DMS 273 (cell line): ENCODE measurements at regions not wholly inside any gene's neighbourhood (a gene's known extent, or its start where the extent isn't known, plus 50 kb on each side); places are given as distances from the start of the nearest gene placed in this dataset.
"Not testable (repeated sequence)": the region's sequence is repeated elsewhere in the genome, so short reads cannot be mapped to it uniquely, and the experiment has no call there.

Experiments
- DNase-seq: peaks from one replicate; lab custom pipeline; 2025; ENCODE audit not compliant: unreplicated experiment; lab: John Stamatoyannopoulos, UW

- no peak for DNase-seq
Measured at GRCh38 chr14:103259801-103260628, 74.0 kb upstream of the EIF5 start.

- DNase-seq, result peak; percentile 64
Measured at GRCh38 chr14:103260629-103261124, 73.4 kb upstream of the EIF5 start.

- no peak for DNase-seq
Measured at GRCh38 chr14:103267226-103267910, 66.7 kb upstream of the EIF5 start.

GRCh38 chr14:103271189-103271588 lies 62.8 kb upstream of the EIF5 start:
- no peak for DNase-seq

- no peak for DNase-seq
Measured at GRCh38 chr14:103273145-103273744, 60.8 kb upstream of the EIF5 start.

- no peak for DNase-seq
Measured at GRCh38 chr14:103273745-103274615, 60.1 kb upstream of the EIF5 start.

- no peak for DNase-seq
Measured at GRCh38 chr14:103275000-103275399, 59.0 kb upstream of the EIF5 start.

- DNase-seq, result no peak
Measured at GRCh38 chr14:103277931-103278330, 56.1 kb upstream of the EIF5 start.

GRCh38 chr14:103279142-103280025 lies 54.7 kb upstream of the EIF5 start:
- no peak for DNase-seq

- peak; percentile 46 for DNase-seq
Measured at GRCh38 chr14:103280278-103280928, 53.6 kb upstream of the EIF5 start.

- DNase-seq, result peak; percentile 95
Measured at GRCh38 chr14:103281496-103282231, 52.4 kb upstream of the EIF5 start.

GRCh38 chr14:103282309-103282708 lies 51.7 kb upstream of the EIF5 start:
- DNase-seq, result not testable (repeated sequence)

- DNase-seq, result no peak
Measured at GRCh38 chr14:103282932-103283331, 51.1 kb upstream of the EIF5 start.

GRCh38 chr14:103283916-103284315 lies 50.1 kb upstream of the EIF5 start:
- DNase-seq, result no peak
